22Rv1 (cell line): ENCODE measurements at regions not wholly inside any gene's neighbourhood (a gene's known extent, or its start where the extent isn't known, plus 50 kb on each side); places are given as distances from the start of the nearest gene placed in this dataset.

Experiments used
- H3K27ac ChIP-seq: fragments of 450-650 bp; 2 replicates; pipeline ENCODE4 v1.5.1; 2017
- CTCF ChIP-seq: fragments of 450-650 bp; IDR thresholded peaks from 2 replicates; pipeline ENCODE4 v1.5.1; 2017; ENCODE audit warnings: mild to moderate bottlenecking
- ZFX ChIP-seq: fragments of 450-650 bp; IDR thresholded peaks from 2 replicates; pipeline ENCODE4 v1.6.1; 2017; ENCODE audit warnings: antibody characterized with exemption, borderline replicate concordance

GRCh38 chr13:69551193-69551592, 556.4 kb upstream of the ATXN8OS start:
- TF ChIP-seq ZFX: no peak
- no peak for TF ChIP-seq CTCF
- no peak overlapping the region for H3K27ac ChIP-seq

GRCh38 chr13:69547780-69548179, 559.8 kb upstream of the ATXN8OS start:
- TF ChIP-seq CTCF: no peak
- no peak for TF ChIP-seq ZFX

GRCh38 chr13:69545551-69545950, 562.1 kb upstream of the ATXN8OS start:
- TF ChIP-seq CTCF: no peak
- no peak for TF ChIP-seq ZFX

More at GRCh38 chr13:69547780-69548179, 559.8 kb upstream of the ATXN8OS start:
- H3K27ac ChIP-seq: no peak overlapping the region

GRCh38 chr13:69524459-69525150, 583.0 kb upstream of the ATXN8OS start:
- peak; percentile 59 for TF ChIP-seq CTCF
- TF ChIP-seq ZFX: no peak
- H3K27ac ChIP-seq: no peak overlapping the region

More at GRCh38 chr13:69545551-69545950, 562.1 kb upstream of the ATXN8OS start:
- peak overlapping the region; percentile 27 for H3K27ac ChIP-seq

- TF ChIP-seq ZFX: no peak
- TF ChIP-seq CTCF: no peak
- no peak overlapping the region for H3K27ac ChIP-seq
Measured at GRCh38 chr13:69496981-69497380, 610.6 kb upstream of the ATXN8OS start.

GRCh38 chr13:69495096-69495495, 612.5 kb upstream of the ATXN8OS start:
- H3K27ac ChIP-seq: no peak overlapping the region
- TF ChIP-seq ZFX (no peak), CTCF (no peak)

GRCh38 chr13:69487576-69487975, 620.0 kb upstream of the ATXN8OS start:
- no peak overlapping the region for H3K27ac ChIP-seq
- no peak for TF ChIP-seq ZFX
- TF ChIP-seq CTCF: no peak
